ENCODE measurements at regions not wholly inside any gene's neighbourhood (a gene's known extent, or its start where the extent isn't known, plus 50 kb on each side); places are given as distances from the start of the nearest gene placed in this dataset.
"Not testable (repeated sequence)": the region's sequence is repeated elsewhere in the genome, so short reads cannot be mapped to it uniquely, and the experiment has no call there.

- no peak for ATAC-seq
- Mint-ChIP-seq H3K4me1 (no peaks in the 10 kb centered on the region), H3K4me3 (no peak overlapping the region)
These were observed 206.8 kb upstream of the NR2F2 start for GRCh38 chr15:96123630-96124187.

GRCh38 chr15:96124436-96124835, 206.1 kb upstream of the NR2F2 start:
- H3K4me1 Mint-ChIP-seq, result no peaks in the 10 kb centered on the region
- H3K27ac Mint-ChIP-seq, result no peak overlapping the region
- H3K36me3 Mint-ChIP-seq, result no peaks in the 10 kb centered on the region
- H3K4me3 Mint-ChIP-seq, result no peak overlapping the region
- DNase-seq (ENCODE audit: low spot score in 2 of 2) (no peak), ATAC-seq (no peak)
- peaks cover 6% of the 10 kb centered on the region for H3K9me3 Mint-ChIP-seq

More at GRCh38 chr15:96123630-96124187, 206.8 kb upstream of the NR2F2 start:
- H3K36me3 Mint-ChIP-seq, result no peaks in the 10 kb centered on the region
- DNase-seq (ENCODE audit: low spot score in 2 of 2), result no peak
- peaks cover 6% of the 10 kb centered on the region for H3K9me3 Mint-ChIP-seq
- H3K27ac Mint-ChIP-seq, result no peak overlapping the region

- no peak overlapping the region for H3K27ac Mint-ChIP-seq
- ATAC-seq (no peak), DNase-seq (ENCODE audit: low spot score in 2 of 2) (no peak)
- H3K9me3 Mint-ChIP-seq, result peaks cover 6% of the 10 kb centered on the region
- no peaks in the 10 kb centered on the region for H3K4me1 Mint-ChIP-seq
- no peaks in the 10 kb centered on the region for H3K36me3 Mint-ChIP-seq
- no peak overlapping the region for H3K4me3 Mint-ChIP-seq
These were observed 204.6 kb upstream of the NR2F2 start for GRCh38 chr15:96125721-96126415.

- Mint-ChIP-seq H3K27ac (no peak overlapping the region), H3K4me3 (no peak overlapping the region), H3K36me3 (no peaks in the 10 kb centered on the region), H3K4me1 (no peaks in the 10 kb centered on the region), H3K9me3 (peaks cover 6% of the 10 kb centered on the region)
- ATAC-seq (no peak), DNase-seq (ENCODE audit: low spot score in 2 of 2) (no peak)
These were observed 203.6 kb upstream of the NR2F2 start for GRCh38 chr15:96126859-96127258.

- H3K27ac Mint-ChIP-seq, result no peak overlapping the region
- ATAC-seq, result no peak
- no peaks in the 10 kb centered on the region for H3K36me3 Mint-ChIP-seq
- no peak for DNase-seq (ENCODE audit: low spot score in 2 of 2)
- no peaks in the 10 kb centered on the region for H3K4me1 Mint-ChIP-seq
- H3K4me3 Mint-ChIP-seq, result no peak overlapping the region
- peaks cover 6% of the 10 kb centered on the region for H3K9me3 Mint-ChIP-seq
These were observed 199.8 kb upstream of the NR2F2 start for GRCh38 chr15:96130734-96131133.

- Mint-ChIP-seq H3K9me3 (peaks cover 3% of the 10 kb centered on the region), H3K4me3 (no peak overlapping the region), H3K4me1 (no peaks in the 10 kb centered on the region), H3K36me3 (no peaks in the 10 kb centered on the region), H3K27ac (no peak overlapping the region)
- DNase-seq (ENCODE audit: low spot score in 2 of 2) (no peak), ATAC-seq (no peak)
These were observed 198.4 kb upstream of the NR2F2 start for GRCh38 chr15:96132126-96132525.

- H3K27ac Mint-ChIP-seq, result no peak overlapping the region
- H3K36me3 Mint-ChIP-seq, result no peaks in the 10 kb centered on the region
These were observed 195.1 kb upstream of the NR2F2 start for GRCh38 chr15:96135166-96136093.

GRCh38 chr15:96138985-96139384, 191.5 kb upstream of the NR2F2 start:
- no peak overlapping the region for H3K4me3 Mint-ChIP-seq

More at GRCh38 chr15:96135166-96136093, 195.1 kb upstream of the NR2F2 start:
- DNase-seq (ENCODE audit: low spot score in 2 of 2) (no peak), ATAC-seq (no peak)
- Mint-ChIP-seq H3K4me1 (no peaks in the 10 kb centered on the region), H3K4me3 (no peak overlapping the region), H3K9me3 (peaks cover 3% of the 10 kb centered on the region)

GRCh38 chr15:96142498-96142897, 188.0 kb upstream of the NR2F2 start:
- no peak overlapping the region for H3K4me3 Mint-ChIP-seq
- H3K9me3 Mint-ChIP-seq, result peaks cover 5% of the 10 kb centered on the region
- DNase-seq (ENCODE audit: low spot score in 2 of 2) (no peak), ATAC-seq (no peak)
- no peak overlapping the region for H3K27ac Mint-ChIP-seq
- no peaks in the 10 kb centered on the region for H3K4me1 Mint-ChIP-seq
- no peaks in the 10 kb centered on the region for H3K36me3 Mint-ChIP-seq

More at GRCh38 chr15:96138985-96139384, 191.5 kb upstream of the NR2F2 start:
- ATAC-seq (no peak), DNase-seq (ENCODE audit: low spot score in 2 of 2) (no peak)
- Mint-ChIP-seq H3K4me1 (no peaks in the 10 kb centered on the region), H3K36me3 (no peaks in the 10 kb centered on the region), H3K9me3 (peaks cover 8% of the 10 kb centered on the region), H3K27ac (no peak overlapping the region)

GRCh38 chr15:96144734-96145133, 185.8 kb upstream of the NR2F2 start:
- Mint-ChIP-seq H3K9me3 (peaks cover 5% of the 10 kb centered on the region), H3K4me3 (no peak overlapping the region), H3K4me1 (no peaks in the 10 kb centered on the region), H3K27ac (no peak overlapping the region), H3K36me3 (no peaks in the 10 kb centered on the region)
- ATAC-seq (no peak), DNase-seq (ENCODE audit: low spot score in 2 of 2) (no peak)

- Mint-ChIP-seq H3K9me3 (no peaks in the 10 kb centered on the region), H3K4me1 (no peaks in the 10 kb centered on the region), H3K27ac (no peak overlapping the region), H3K36me3 (no peaks in the 10 kb centered on the region), H3K4me3 (no peak overlapping the region)
- ATAC-seq (no peak), DNase-seq (ENCODE audit: low spot score in 2 of 2) (no peak)
These were observed 183.8 kb upstream of the NR2F2 start for GRCh38 chr15:96146726-96147125.

GRCh38 chr15:96147267-96147666, 183.2 kb upstream of the NR2F2 start:
- no peak for ATAC-seq
- Mint-ChIP-seq H3K4me3 (no peak overlapping the region), H3K27ac (no peak overlapping the region), H3K4me1 (no peaks in the 10 kb centered on the region), H3K36me3 (no peaks in the 10 kb centered on the region), H3K9me3 (no peaks in the 10 kb centered on the region)
- DNase-seq (ENCODE audit: low spot score in 2 of 2), result no peak

- Mint-ChIP-seq H3K36me3 (no peaks in the 10 kb centered on the region), H3K4me3 (no peak overlapping the region), H3K9me3 (no peaks in the 10 kb centered on the region), H3K4me1 (no peaks in the 10 kb centered on the region), H3K27ac (no peak overlapping the region)
- ATAC-seq, result no peak
- DNase-seq (ENCODE audit: low spot score in 2 of 2), result no peak
These were observed 180.2 kb upstream of the NR2F2 start for GRCh38 chr15:96150254-96150653.

GRCh38 chr15:96151749-96152148, 178.8 kb upstream of the NR2F2 start:
- not testable (repeated sequence) for H3K9me3 Mint-ChIP-seq; DNase-seq (ENCODE audit: low spot score in 2 of 2); H3K4me1 Mint-ChIP-seq; ATAC-seq; H3K27ac Mint-ChIP-seq; H3K4me3 Mint-ChIP-seq; H3K36me3 Mint-ChIP-seq

GRCh38 chr15:96153929-96154328, 176.6 kb upstream of the NR2F2 start:
- Mint-ChIP-seq H3K27ac (no peak overlapping the region), H3K4me1 (no peaks in the 10 kb centered on the region), H3K4me3 (no peak overlapping the region), H3K9me3 (peaks cover 3% of the 10 kb centered on the region), H3K36me3 (no peaks in the 10 kb centered on the region)
- DNase-seq (ENCODE audit: low spot score in 2 of 2) (no peak), ATAC-seq (no peak)

Measured in stimulated activated effector memory CD8-positive, alpha-beta T cell treated with anti-CD3 and anti-CD28 coated beads, Interleukin-12 subunit alpha, Interleukin-12 subunit beta, amount 100 ng/mL, for 72 hours (primary cell).